ENCODE measurements at regions not wholly inside any gene's neighbourhood (a gene's known extent, or its start where the extent isn't known, plus 50 kb on each side); places are given as distances from the start of the nearest gene placed in this dataset.

DNA sequence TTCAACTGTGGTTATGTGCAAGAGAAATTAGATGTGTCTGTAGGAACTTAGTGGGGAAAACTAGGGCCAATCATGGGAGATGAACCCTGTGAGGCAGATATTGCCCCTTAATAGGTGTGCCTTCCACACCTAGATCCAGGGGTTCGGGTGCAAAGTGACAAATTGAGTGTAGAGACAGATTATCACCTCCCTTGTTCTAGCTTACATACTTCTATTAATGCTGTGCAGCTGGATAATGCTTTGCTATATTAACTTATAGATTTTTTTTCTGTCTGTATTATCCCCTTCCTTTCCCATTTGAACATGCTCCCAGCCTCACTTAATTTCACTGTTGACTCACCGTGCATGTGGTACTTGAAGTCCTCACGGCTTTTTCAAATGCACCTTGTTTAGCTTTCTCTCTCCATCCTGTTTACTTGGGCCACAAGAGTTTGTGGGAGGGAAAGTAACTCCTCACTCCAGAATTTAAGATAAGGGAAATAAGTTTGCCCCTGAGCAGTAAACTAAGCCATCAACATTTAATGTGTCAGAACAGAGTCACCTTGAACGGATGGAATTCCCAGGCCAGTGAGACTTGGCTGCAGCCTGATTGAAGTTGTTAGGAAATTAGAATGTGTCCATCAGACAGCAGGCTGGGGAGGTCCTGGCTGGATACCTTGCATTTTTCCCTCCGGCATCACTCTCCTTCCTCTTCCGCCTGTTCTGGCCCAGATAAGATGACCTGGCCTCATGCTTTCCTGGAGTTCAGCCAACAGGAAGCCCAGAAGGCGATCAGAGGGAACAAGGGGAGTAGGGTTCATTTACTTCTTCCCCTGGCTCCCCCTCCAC is 478.4 kb downstream of the BCOR start:
- H3K9me3 ChIP-seq (ENCODE audit: control insufficient read depth in 2 of 2, low read length in 2 of 2): no peaks in the 10 kb centered on the region
- H3K27me3 ChIP-seq (ENCODE audit: control insufficient read depth in 1 of 2, insufficient read depth in 2 of 2, low read length in 2 of 2): peaks cover 0 to 8% of the 10 kb centered on the region in 2 donors
- H3K4me3 ChIP-seq (ENCODE audit: low read length in 2 of 2): no peak overlapping the region
- H3K9ac ChIP-seq (ENCODE audit: low read length in 2 of 2): no peak overlapping the region
- no peaks in the 10 kb centered on the region for H3K36me3 ChIP-seq (ENCODE audit: control insufficient read depth in 2 of 2, insufficient read depth in 2 of 2, low read length in 2 of 2)
- no peaks in the 10 kb centered on the region for H3K4me1 ChIP-seq (ENCODE audit: control insufficient read depth, insufficient read depth, low read length)
- no peak overlapping the region for H3K27ac ChIP-seq (ENCODE audit: low read length)

DNA sequence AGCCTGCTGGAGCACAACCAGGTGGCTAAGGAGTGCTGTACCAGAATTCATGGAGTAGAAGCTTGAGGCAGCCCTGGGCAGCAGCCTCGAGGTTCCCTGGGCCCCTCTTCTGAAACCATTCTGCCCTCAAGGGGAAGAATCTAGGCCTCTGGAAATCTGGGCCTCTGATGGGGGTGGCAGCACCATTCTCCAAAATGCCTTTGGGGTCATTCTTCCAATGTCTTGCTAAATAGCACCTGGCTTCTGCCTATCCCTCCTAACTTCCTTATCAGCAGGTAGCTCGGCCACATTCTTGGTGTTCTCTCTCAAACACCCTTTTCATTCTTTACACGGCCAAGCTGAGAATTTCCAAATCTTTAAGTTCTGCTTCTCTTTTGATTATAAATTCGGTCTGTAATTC is 473.6 kb downstream of the BCOR start:
- Histone ChIP-seq H3K4me3 (ENCODE audit: low read length in 2 of 2) (no peak overlapping the region), H3K36me3 (ENCODE audit: control insufficient read depth in 2 of 2, insufficient read depth in 2 of 2, low read length in 2 of 2) (no peaks in the 10 kb centered on the region), H3K27me3 (ENCODE audit: control insufficient read depth in 1 of 2, insufficient read depth in 2 of 2, low read length in 2 of 2) (peaks cover 0 to 11% of the 10 kb centered on the region in 2 donors), H3K27ac (ENCODE audit: low read length) (no peak overlapping the region), H3K9me3 (ENCODE audit: control insufficient read depth in 2 of 2, low read length in 2 of 2) (peaks cover 0 to 3% of the 10 kb centered on the region in 2 donors), H3K9ac (ENCODE audit: low read length in 2 of 2) (no peak overlapping the region), H3K4me1 (ENCODE audit: control insufficient read depth, insufficient read depth, low read length) (no peaks in the 10 kb centered on the region)

DNA sequence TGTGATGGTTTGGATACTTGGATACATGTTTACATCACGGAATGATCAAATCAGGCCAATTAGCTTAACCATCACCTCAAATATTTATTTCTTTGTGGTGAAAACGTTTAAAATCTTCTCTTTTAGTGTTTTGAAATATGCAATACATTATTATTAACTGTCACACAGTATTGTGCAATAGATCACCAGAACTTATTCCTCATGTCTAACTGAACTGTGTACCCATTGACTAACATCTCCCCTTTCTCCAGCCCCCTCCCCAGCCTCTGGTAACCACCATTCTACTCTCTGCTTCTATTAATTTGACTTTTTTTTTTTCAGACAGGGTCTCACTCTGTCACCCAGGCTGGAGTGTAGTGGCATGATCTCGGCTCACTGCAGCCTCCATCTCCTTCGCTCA is 471.9 kb downstream of the BCOR start:
- no peaks in the 10 kb centered on the region for H3K36me3 ChIP-seq (ENCODE audit: control insufficient read depth in 2 of 2, insufficient read depth in 2 of 2, low read length in 2 of 2)
- no peak overlapping the region for H3K27ac ChIP-seq (ENCODE audit: low read length)
- no peak overlapping the region for H3K9ac ChIP-seq (ENCODE audit: low read length in 2 of 2)
- no peaks in the 10 kb centered on the region for H3K4me1 ChIP-seq (ENCODE audit: control insufficient read depth, insufficient read depth, low read length)
- no peak overlapping the region for H3K4me3 ChIP-seq (ENCODE audit: low read length in 2 of 2)
- H3K27me3 ChIP-seq (ENCODE audit: control insufficient read depth in 1 of 2, insufficient read depth in 2 of 2, low read length in 2 of 2): peaks cover 0 to 16% of the 10 kb centered on the region in 2 donors
- H3K9me3 ChIP-seq (ENCODE audit: control insufficient read depth in 2 of 2, low read length in 2 of 2): peaks cover 0 to 3% of the 10 kb centered on the region in 2 donors

DNA sequence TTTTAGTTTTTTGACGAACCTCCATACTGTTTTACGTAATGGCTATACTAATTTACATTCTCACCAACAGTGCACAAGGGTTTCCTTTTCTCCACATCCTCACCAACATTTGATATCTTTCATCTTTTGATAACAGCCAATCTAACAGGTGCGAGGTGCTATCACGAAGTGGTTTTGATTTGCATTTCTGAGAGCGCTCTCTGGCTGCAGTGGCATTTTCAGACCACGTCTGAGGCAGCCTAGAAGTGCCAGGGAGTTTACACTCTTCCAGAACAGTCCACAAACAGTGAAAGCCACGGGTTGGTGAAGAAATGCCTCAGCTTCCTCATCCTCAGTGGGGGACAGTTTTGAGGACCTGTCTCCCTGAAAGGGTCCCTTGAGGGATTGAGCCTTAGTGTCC is 471.0 kb downstream of the BCOR start:
- no peak overlapping the region for H3K9ac ChIP-seq (ENCODE audit: low read length in 2 of 2)
- H3K36me3 ChIP-seq (ENCODE audit: control insufficient read depth in 2 of 2, insufficient read depth in 2 of 2, low read length in 2 of 2): no peaks in the 10 kb centered on the region
- no peaks in the 10 kb centered on the region for H3K4me1 ChIP-seq (ENCODE audit: control insufficient read depth, insufficient read depth, low read length)
- H3K9me3 ChIP-seq (ENCODE audit: control insufficient read depth in 2 of 2, low read length in 2 of 2): peaks cover 0 to 3% of the 10 kb centered on the region in 2 donors
- H3K4me3 ChIP-seq (ENCODE audit: low read length in 2 of 2): no peak overlapping the region
- no peak overlapping the region for H3K27ac ChIP-seq (ENCODE audit: low read length)
- peaks cover 0 to 18% of the 10 kb centered on the region in 2 donors for H3K27me3 ChIP-seq (ENCODE audit: control insufficient read depth in 1 of 2, insufficient read depth in 2 of 2, low read length in 2 of 2)

DNA sequence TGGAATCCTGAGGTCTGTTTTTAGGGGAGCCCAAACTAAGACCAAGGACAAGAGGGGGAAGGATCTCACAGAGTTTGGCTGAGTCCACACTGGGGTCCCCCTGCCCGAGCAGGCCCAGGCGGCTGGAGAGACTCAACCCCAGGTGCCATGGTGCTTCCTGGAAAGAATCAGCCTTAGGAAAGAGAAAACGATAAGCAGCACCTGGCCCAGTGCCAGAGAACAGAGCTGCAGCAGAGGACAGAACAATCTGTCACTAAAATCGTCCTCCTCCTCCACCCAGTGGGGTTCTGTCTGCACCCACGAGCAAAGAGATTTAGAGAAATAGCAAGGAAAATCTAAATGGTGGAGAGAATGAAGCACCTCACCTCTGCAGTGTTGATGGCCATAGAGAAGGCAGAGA is 470.5 kb downstream of the BCOR start:
- Histone ChIP-seq H3K4me1 (ENCODE audit: control insufficient read depth, insufficient read depth, low read length) (no peaks in the 10 kb centered on the region), H3K27me3 (ENCODE audit: control insufficient read depth in 1 of 2, insufficient read depth in 2 of 2, low read length in 2 of 2) (peaks cover 0 to 18% of the 10 kb centered on the region in 2 donors), H3K4me3 (ENCODE audit: low read length in 2 of 2) (no peak overlapping the region), H3K36me3 (ENCODE audit: control insufficient read depth in 2 of 2, insufficient read depth in 2 of 2, low read length in 2 of 2) (no peaks in the 10 kb centered on the region), H3K9ac (ENCODE audit: low read length in 2 of 2) (no peak overlapping the region), H3K27ac (ENCODE audit: low read length) (no peak overlapping the region), H3K9me3 (ENCODE audit: control insufficient read depth in 2 of 2, low read length in 2 of 2) (peaks cover 0 to 3% of the 10 kb centered on the region in 2 donors)

DNA sequence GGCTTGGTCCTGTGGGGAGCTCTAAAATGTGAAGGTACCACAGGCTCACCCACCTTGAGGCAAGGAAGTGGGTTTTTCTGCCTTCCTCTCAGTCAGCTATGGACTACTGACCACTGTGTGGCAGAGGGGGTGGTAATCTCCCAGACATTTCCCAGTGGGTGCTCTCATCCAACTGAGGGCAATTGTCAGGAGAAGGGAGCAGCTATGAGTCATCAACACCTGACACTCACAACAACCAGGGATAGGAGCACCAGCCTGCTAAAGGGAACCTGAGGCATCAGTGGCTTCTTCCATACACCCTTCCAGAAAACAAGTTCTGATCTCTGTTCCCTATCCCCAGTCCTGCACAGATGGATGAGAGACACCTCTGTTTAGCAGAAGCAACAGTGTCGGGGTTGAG is 468.8 kb downstream of the BCOR start:
- Histone ChIP-seq H3K27me3 (ENCODE audit: control insufficient read depth in 1 of 2, insufficient read depth in 2 of 2, low read length in 2 of 2) (peaks cover 0 to 22% of the 10 kb centered on the region in 2 donors), H3K27ac (ENCODE audit: low read length) (no peak overlapping the region), H3K4me1 (ENCODE audit: control insufficient read depth, insufficient read depth, low read length) (no peaks in the 10 kb centered on the region), H3K36me3 (ENCODE audit: control insufficient read depth in 2 of 2, insufficient read depth in 2 of 2, low read length in 2 of 2) (no peaks in the 10 kb centered on the region), H3K9me3 (ENCODE audit: control insufficient read depth in 2 of 2, low read length in 2 of 2) (peaks cover 0 to 3% of the 10 kb centered on the region in 2 donors), H3K4me3 (ENCODE audit: low read length in 2 of 2) (no peak overlapping the region), H3K9ac (ENCODE audit: low read length in 2 of 2) (no peak overlapping the region)

DNA sequence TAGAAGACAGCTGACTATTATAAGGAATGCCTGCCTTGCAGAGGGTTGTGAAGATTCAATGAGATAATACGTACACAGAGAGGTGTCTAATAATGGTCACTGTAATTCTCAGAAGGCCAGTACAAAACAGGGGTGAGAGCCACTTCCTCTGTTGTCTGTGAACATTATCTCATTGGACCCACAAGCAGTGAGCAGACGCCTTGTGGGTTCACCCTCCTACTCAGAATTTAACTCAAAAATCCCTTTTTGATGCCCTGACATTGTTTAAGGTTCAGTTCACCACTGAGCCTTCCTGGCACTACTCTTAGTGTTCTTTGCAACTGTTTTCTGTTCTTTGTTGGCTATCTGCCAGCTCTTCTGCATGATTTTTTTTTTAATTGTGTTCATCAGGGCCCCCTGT is 467.4 kb downstream of the BCOR start:
- H3K4me1 ChIP-seq (ENCODE audit: control insufficient read depth, insufficient read depth, low read length): no peaks in the 10 kb centered on the region
- no peak overlapping the region for H3K4me3 ChIP-seq (ENCODE audit: low read length in 2 of 2)
- no peaks in the 10 kb centered on the region for H3K36me3 ChIP-seq (ENCODE audit: control insufficient read depth in 2 of 2, insufficient read depth in 2 of 2, low read length in 2 of 2)
- peaks cover 0 to 22% of the 10 kb centered on the region in 2 donors for H3K27me3 ChIP-seq (ENCODE audit: control insufficient read depth in 1 of 2, insufficient read depth in 2 of 2, low read length in 2 of 2)
- H3K27ac ChIP-seq (ENCODE audit: low read length): no peak overlapping the region
- peaks cover 0 to 3% of the 10 kb centered on the region in 2 donors for H3K9me3 ChIP-seq (ENCODE audit: control insufficient read depth in 2 of 2, low read length in 2 of 2)
- no peak overlapping the region for H3K9ac ChIP-seq (ENCODE audit: low read length in 2 of 2)

DNA sequence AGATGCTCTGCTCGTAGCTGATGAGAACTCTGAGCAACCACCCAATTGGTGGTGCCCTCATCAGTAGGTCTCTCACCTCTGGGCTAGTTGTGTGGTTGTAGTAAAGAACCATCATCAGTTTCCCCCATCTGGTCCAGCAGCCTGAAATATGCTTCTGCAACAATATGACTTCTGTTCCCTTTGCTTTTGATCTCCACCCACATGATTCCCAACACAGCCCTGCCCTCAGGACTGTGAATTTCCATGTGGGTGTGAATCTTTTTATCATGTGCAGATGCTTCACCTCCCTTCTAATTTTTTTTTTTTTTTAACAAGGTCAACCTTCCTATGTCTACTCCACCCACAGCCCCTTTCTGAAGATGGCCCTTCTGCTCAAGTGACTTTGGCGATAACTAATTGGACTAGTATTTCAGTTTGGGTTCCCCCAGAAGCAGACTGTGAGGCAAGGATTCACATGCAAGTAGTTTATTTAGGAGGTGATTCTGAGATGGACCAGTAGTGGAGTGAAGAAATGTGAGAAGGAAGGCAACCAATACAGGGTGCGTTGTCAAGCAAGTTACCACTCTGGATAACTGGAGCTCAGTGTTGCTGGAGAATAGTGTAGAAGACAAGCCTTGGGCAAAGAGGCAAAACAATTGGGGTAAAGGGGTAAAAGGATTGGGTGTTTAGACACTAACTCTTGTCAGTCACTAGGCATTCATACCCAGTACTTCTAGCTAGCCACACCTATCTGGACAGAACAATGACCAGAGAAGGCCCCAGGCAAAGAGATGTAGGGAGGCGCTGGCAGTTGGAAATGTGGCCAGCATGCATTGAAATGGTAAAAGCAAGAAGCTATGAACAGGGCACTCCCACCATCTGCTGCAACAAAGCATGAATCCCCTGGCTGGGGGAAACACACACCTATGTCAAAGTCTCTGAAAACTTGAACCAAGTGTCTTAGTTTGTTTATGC is 466.2 kb downstream of the BCOR start:
- H3K4me3 ChIP-seq (ENCODE audit: low read length in 2 of 2): no peak overlapping the region
- no peaks in the 10 kb centered on the region for H3K36me3 ChIP-seq (ENCODE audit: control insufficient read depth in 2 of 2, insufficient read depth in 2 of 2, low read length in 2 of 2)
- H3K27ac ChIP-seq (ENCODE audit: low read length): no peak overlapping the region
- no peaks in the 10 kb centered on the region for H3K4me1 ChIP-seq (ENCODE audit: control insufficient read depth, insufficient read depth, low read length)
- peaks cover 0 to 22% of the 10 kb centered on the region in 2 donors for H3K27me3 ChIP-seq (ENCODE audit: control insufficient read depth in 1 of 2, insufficient read depth in 2 of 2, low read length in 2 of 2)
- peaks cover 0 to 3% of the 10 kb centered on the region in 2 donors for H3K9me3 ChIP-seq (ENCODE audit: control insufficient read depth in 2 of 2, low read length in 2 of 2)
- no peak overlapping the region for H3K9ac ChIP-seq (ENCODE audit: low read length in 2 of 2)

DNA sequence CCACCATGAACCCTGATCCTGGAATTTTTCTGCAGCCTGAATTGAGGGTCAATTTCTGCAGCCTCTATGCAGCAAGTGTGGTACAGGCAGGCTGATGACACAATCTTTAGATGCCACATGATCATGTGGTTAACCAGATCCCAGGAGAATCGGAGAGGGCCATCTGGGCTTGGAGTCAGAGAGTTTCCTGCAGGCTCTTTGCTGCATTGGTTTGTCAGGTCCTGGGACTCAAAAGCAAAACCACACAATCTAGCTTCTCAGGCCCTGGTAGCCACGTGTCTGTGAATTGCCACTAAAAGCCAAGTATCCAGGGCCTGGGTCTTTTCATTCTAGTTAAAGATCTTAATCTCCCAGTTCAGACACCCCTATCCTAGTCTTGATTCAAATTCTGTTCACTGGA is 464.5 kb downstream of the BCOR start:
- Histone ChIP-seq H3K9me3 (ENCODE audit: control insufficient read depth in 2 of 2, low read length in 2 of 2) (peaks cover 0 to 3% of the 10 kb centered on the region in 2 donors), H3K9ac (ENCODE audit: low read length in 2 of 2) (no peak overlapping the region), H3K4me3 (ENCODE audit: low read length in 2 of 2) (no peak overlapping the region), H3K36me3 (ENCODE audit: control insufficient read depth in 2 of 2, insufficient read depth in 2 of 2, low read length in 2 of 2) (no peaks in the 10 kb centered on the region), H3K27ac (ENCODE audit: low read length) (no peak overlapping the region), H3K4me1 (ENCODE audit: control insufficient read depth, insufficient read depth, low read length) (no peaks in the 10 kb centered on the region), H3K27me3 (ENCODE audit: control insufficient read depth in 1 of 2, insufficient read depth in 2 of 2, low read length in 2 of 2) (peaks cover 0 to 19% of the 10 kb centered on the region in 2 donors)

DNA sequence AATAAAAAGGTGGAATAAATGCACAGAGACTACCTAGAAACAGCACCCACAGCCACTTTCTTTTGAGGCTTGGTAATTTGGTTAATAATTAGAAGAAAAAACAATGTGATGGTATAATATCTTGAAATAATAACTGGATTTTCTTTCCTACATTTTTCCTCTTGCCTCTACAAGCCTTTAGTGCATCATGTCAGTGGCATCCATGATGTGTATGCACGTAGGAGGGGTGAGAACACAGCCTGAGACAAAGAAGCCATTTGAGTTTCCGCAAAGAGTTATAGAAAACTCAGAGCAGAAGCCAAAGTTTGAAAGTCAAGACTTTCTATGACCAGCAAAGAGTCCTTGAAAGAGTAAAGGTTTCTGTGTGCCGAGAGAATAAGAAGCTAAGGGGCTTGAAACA is 461.3 kb downstream of the BCOR start:
- no peak overlapping the region for H3K4me3 ChIP-seq (ENCODE audit: low read length in 2 of 2)

More for the DNA sequence above, 461.3 kb downstream of the BCOR start:
- no peaks in the 10 kb centered on the region for H3K4me1 ChIP-seq (ENCODE audit: control insufficient read depth, insufficient read depth, low read length)
- peaks cover 0 to 16% of the 10 kb centered on the region in 2 donors for H3K9me3 ChIP-seq (ENCODE audit: control insufficient read depth in 2 of 2, low read length in 2 of 2)
- peaks cover 0 to 8% of the 10 kb centered on the region in 2 donors for H3K27me3 ChIP-seq (ENCODE audit: control insufficient read depth in 1 of 2, insufficient read depth in 2 of 2, low read length in 2 of 2)
- H3K27ac ChIP-seq (ENCODE audit: low read length): no peak overlapping the region
- no peak overlapping the region for H3K9ac ChIP-seq (ENCODE audit: low read length in 2 of 2)
- no peaks in the 10 kb centered on the region for H3K36me3 ChIP-seq (ENCODE audit: control insufficient read depth in 2 of 2, insufficient read depth in 2 of 2, low read length in 2 of 2)
